Mesenchymal stem cell (in vitro differentiated cells and primary cell): ENCODE measurements at regions not wholly inside any gene's neighbourhood (a gene's known extent, or its start where the extent isn't known, plus 50 kb on each side); places are given as distances from the start of the nearest gene placed in this dataset.

Experiments
- DNase-seq: peaks from one replicate; pipeline ENCODE4 v3.0.0-alpha.2; 2013
- H2AFZ ChIP-seq: one replicate; pipeline ENCODE4 v1.6.1; 2013; ENCODE audit warnings: low read depth, mild to moderate bottlenecking, control low read depth, inconsistent platforms, low read length, moderate library complexity
- H2AK5ac ChIP-seq: 2 replicates; pipeline ENCODE4 v1.6.1; 2013; ENCODE audit warnings: low read length, moderate library complexity, mild to moderate bottlenecking, inconsistent platforms; ENCODE audit not compliant: severe bottlenecking
- H2BK120ac ChIP-seq: one replicate; pipeline ENCODE4 v1.6.1; 2013; ENCODE audit warnings: low read depth, mild to moderate bottlenecking, inconsistent platforms, low read length, moderate library complexity
- H2BK12ac ChIP-seq, 2 experiments: one replicate each; pipeline ENCODE4 v1.6.1; 2013; ENCODE audit warnings: inconsistent platforms in 2 of 2, low read length in 2 of 2, mild to moderate bottlenecking in 2 of 2, moderate library complexity in 2 of 2, control low read depth in 1 of 2
- H2BK15ac ChIP-seq: one replicate; pipeline ENCODE4 v1.6.1; 2013; ENCODE audit warnings: mild to moderate bottlenecking, low read depth, inconsistent platforms; ENCODE audit not compliant: poor library complexity, severe bottlenecking
- H2BK5ac ChIP-seq: 2 replicates; pipeline ENCODE4 v1.6.1; 2013; ENCODE audit warnings: low read depth, mild to moderate bottlenecking, low read length, control low read depth, inconsistent platforms; ENCODE audit not compliant: poor library complexity, severe bottlenecking
- H3K14ac ChIP-seq, 2 experiments: one replicate each; pipeline ENCODE4 v1.6.1; 2013; ENCODE audit warnings: inconsistent platforms in 2 of 2, low read length in 2 of 2, control low read depth in 1 of 2, mild to moderate bottlenecking in 1 of 2, moderate library complexity in 1 of 2
- H3K18ac ChIP-seq, 2 experiments: one replicate each; pipeline ENCODE4 v1.6.1; 2013; ENCODE audit warnings: inconsistent platforms in 2 of 2, low read length in 2 of 2, control low read depth in 1 of 2, low read depth in 1 of 2, mild to moderate bottlenecking in 1 of 2
- H3K23ac ChIP-seq, 2 experiments: one replicate each; pipeline ENCODE4 v1.6.1; 2013; ENCODE audit warnings: inconsistent platforms in 2 of 2, low read length in 2 of 2, mild to moderate bottlenecking in 2 of 2, moderate library complexity in 2 of 2, control low read depth in 1 of 2
- H3K27ac ChIP-seq: 2 replicates; pipeline ENCODE4 v1.5.1; 2013; ENCODE audit warnings: mild to moderate bottlenecking, moderate library complexity, low read length, control low read depth, inconsistent platforms; ENCODE audit not compliant: poor library complexity, severe bottlenecking
- H3K27me3 ChIP-seq, 2 experiments: 2 replicates each; pipeline versions ENCODE4 v1.6.1 to v1.7.0; 2013; ENCODE audit warnings: low read length in 2 of 2, mild to moderate bottlenecking in 2 of 2, moderate library complexity in 2 of 2, control low read depth in 1 of 2, inconsistent platforms in 1 of 2; ENCODE audit not compliant: control insufficient read depth in 1 of 2, insufficient read depth in 1 of 2
- H3K36me3 ChIP-seq, 2 experiments: 2 replicates each; pipeline versions ENCODE4 v1.6.1 to v1.7.0; 2013; ENCODE audit warnings: low read length in 2 of 2, control low read depth in 1 of 2, inconsistent platforms in 1 of 2, low read depth in 1 of 2, mild to moderate bottlenecking in 1 of 2; ENCODE audit not compliant: insufficient read depth in 2 of 2, control insufficient read depth in 1 of 2
- H3K4ac ChIP-seq, 2 experiments: one replicate each; pipeline ENCODE4 v1.6.1; 2013; ENCODE audit warnings: inconsistent platforms in 2 of 2, low read length in 2 of 2, mild to moderate bottlenecking in 2 of 2, moderate library complexity in 2 of 2, control low read depth in 1 of 2, low read depth in 1 of 2
- H3K4me1 ChIP-seq: 2 replicates; pipeline ENCODE4 v1.6.1; 2013; ENCODE audit warnings: low read depth, low read length, control low read depth; ENCODE audit not compliant: control insufficient read depth, insufficient read depth
- H3K4me2 ChIP-seq: 2 replicates; pipeline ENCODE4 v1.6.1; 2013; ENCODE audit warnings: low read length, mild to moderate bottlenecking, inconsistent platforms; ENCODE audit not compliant: poor library complexity, severe bottlenecking
- H3K4me3 ChIP-seq, 2 experiments: 2 replicates each; pipeline versions ENCODE4 v1.5.1 to v1.7.0; 2013; ENCODE audit warnings: low read length in 2 of 2, mild to moderate bottlenecking in 2 of 2, control low read depth in 1 of 2, low read depth in 1 of 2; ENCODE audit not compliant: insufficient read depth in 1 of 2
- H3K79me1 ChIP-seq: replicated peaks from 2 replicates; pipeline ENCODE4 v1.6.1; 2013; ENCODE audit warnings: mild to moderate bottlenecking, control low read depth, low read length, inconsistent platforms; ENCODE audit not compliant: poor library complexity, severe bottlenecking
- H3K9ac ChIP-seq: 2 replicates; pipeline ENCODE4 v1.7.0; 2013; ENCODE audit warnings: mild to moderate bottlenecking, low read length, moderate library complexity
- H3K9me3 ChIP-seq: 2 replicates; pipeline ENCODE4 v1.7.0; 2013; ENCODE audit warnings: mild to moderate bottlenecking, low read length; ENCODE audit not compliant: control insufficient read depth
- H4K8ac ChIP-seq: one replicate; pipeline ENCODE4 v1.6.1; 2013; ENCODE audit warnings: inconsistent platforms, mild to moderate bottlenecking, low read length, moderate library complexity
- H4K91ac ChIP-seq: one replicate; pipeline ENCODE4 v1.6.1; 2013; ENCODE audit warnings: mild to moderate bottlenecking, low read length, inconsistent platforms
- WGBS: methylation state at CpG from one replicate; pipeline ENCODE4 v1.1.7; 2013; ENCODE audit warnings: mixed read lengths; 5-methylcytosine and 5-hydroxymethylcytosine counted together

DNA sequence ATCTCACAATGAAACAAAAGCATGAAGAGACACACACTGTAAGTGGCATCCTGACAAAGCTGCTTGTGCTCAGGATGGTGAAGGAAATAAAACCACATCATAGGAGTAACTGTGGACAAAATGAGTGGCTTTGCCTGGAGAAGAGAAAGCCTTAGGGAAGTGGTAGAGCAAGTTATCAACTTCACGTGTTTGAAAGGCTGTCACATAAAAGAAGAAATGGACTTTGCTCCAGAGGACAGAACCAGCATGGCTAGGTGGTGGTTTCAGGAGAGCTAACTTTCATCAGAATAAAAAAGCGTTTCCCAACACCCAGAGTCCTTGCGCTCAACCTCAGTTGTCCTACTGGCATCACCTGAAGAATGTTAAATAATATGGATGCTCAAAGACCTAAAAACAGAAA, 139.9 kb downstream of the SETD4 start:
- Histone ChIP-seq H3K36me3 (no peaks in the 10 kb centered on the region), H3K9ac (no peak overlapping the region), H3K4me2 (no peak overlapping the region), H3K27ac (no peak overlapping the region), H4K91ac (no peak overlapping the region), H2BK120ac (no peak overlapping the region), H3K4me3 (no peak overlapping the region), H2BK5ac (no peak overlapping the region), H3K18ac (no peak overlapping the region), H3K79me1 (no peaks in the 10 kb centered on the region), H4K8ac (no peak overlapping the region), H3K14ac (no peak overlapping the region), H3K4ac (no peak overlapping the region), H3K9me3 (peaks cover 9% of the 10 kb centered on the region), H3K23ac (no peak overlapping the region), H2BK15ac (no peak overlapping the region), H3K4me1 (peaks cover 7% of the 10 kb centered on the region), H2AFZ (no peak overlapping the region), H2AK5ac (no peak overlapping the region), H2BK12ac (no peak overlapping the region), H3K27me3 (peaks cover 0 to 3% of the 10 kb centered on the region in 2 experiments)
- no peak for DNase-seq
- 95% methylated on average over 3 of the region's 3 CpGs for WGBS

DNA sequence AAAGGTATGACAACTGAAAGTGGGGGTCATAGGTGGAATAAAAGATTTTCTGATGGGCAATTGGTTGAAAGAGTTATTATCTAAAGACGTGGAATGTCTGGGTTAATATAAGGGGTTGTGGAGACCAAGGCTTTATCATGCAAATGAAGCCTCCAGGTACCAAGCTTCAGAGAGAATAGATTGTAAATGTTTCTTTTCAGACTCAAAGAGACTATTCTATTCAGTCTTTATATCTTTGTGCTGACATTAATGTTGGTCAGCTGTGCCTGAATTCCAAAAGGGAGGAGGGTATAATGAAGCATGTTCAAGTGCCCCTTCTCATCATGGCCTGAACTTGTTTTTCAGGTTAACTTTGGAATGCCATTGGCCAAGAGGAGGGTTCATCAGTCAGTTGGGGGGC, 145.3 kb downstream of the SETD4 start:
- H2BK12ac ChIP-seq = no peak overlapping the region
- no peaks in the 10 kb centered on the region for H3K4me1 ChIP-seq
- no peak overlapping the region for H2BK15ac ChIP-seq
- H4K91ac ChIP-seq = no peak overlapping the region
- H2BK5ac ChIP-seq = no peak overlapping the region
- H3K36me3 ChIP-seq = no peaks in the 10 kb centered on the region
- no peak overlapping the region for H4K8ac ChIP-seq
- no peak overlapping the region for H2BK120ac ChIP-seq
- no peaks in the 10 kb centered on the region for H3K79me1 ChIP-seq
- H2AK5ac ChIP-seq = no peak overlapping the region
- peaks cover 0 to 3% of the 10 kb centered on the region in 2 experiments for H3K27me3 ChIP-seq
- no peak overlapping the region for H3K4ac ChIP-seq
- no peak overlapping the region for H3K9ac ChIP-seq
- H3K23ac ChIP-seq = no peak overlapping the region
- no peak overlapping the region for H3K14ac ChIP-seq
- H3K4me2 ChIP-seq = no peak overlapping the region
- H3K9me3 ChIP-seq = peaks cover 9% of the 10 kb centered on the region
- no peak for DNase-seq
- no peak overlapping the region for H2AFZ ChIP-seq
- H3K18ac ChIP-seq = no peak overlapping the region
- no peak overlapping the region for H3K4me3 ChIP-seq
- WGBS = 93% methylated on average over 1 of the region's 1 CpG
- no peak overlapping the region for H3K27ac ChIP-seq

DNA sequence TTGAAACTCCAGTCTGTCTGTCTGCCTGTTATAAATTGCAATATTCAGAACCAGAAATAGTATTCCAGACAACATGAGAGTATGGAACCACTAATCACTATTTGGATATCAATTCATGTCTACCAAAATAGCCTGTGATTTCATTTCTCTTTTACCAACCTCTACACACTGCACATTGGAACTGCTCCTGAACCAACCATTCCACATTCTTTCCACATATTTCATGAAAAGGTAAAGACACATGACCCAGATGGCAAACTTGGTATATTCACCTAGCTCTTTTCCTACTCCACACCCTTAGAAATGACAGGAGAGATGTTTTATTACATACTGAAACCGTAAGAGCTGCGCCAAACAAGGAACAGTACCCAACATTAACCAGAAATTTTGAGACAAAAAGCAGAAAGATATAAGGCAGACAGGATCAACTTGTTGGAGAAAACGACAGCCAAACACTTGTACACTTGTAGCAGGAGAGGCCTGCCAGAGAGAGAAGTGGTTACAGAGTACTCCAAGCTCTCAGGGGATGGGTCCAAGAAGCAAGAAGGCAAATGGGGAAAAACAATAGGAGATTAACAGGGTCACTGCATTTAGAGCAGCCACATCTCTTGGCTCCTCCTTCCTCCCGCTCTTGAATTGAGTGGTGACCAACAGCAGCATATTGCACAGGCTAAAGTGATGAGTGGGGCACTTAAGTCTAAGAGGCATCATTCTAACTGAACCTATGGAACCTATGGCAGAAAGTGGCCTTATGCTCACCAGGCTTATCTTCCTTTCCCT, 148.7 kb downstream of the SETD4 start:
- H3K18ac ChIP-seq = no peak overlapping the region
- whole genome bisulfite sequencing = 84% methylated on average over 4 of the region's 4 CpGs
- no peak overlapping the region for H2AK5ac ChIP-seq

DNA sequence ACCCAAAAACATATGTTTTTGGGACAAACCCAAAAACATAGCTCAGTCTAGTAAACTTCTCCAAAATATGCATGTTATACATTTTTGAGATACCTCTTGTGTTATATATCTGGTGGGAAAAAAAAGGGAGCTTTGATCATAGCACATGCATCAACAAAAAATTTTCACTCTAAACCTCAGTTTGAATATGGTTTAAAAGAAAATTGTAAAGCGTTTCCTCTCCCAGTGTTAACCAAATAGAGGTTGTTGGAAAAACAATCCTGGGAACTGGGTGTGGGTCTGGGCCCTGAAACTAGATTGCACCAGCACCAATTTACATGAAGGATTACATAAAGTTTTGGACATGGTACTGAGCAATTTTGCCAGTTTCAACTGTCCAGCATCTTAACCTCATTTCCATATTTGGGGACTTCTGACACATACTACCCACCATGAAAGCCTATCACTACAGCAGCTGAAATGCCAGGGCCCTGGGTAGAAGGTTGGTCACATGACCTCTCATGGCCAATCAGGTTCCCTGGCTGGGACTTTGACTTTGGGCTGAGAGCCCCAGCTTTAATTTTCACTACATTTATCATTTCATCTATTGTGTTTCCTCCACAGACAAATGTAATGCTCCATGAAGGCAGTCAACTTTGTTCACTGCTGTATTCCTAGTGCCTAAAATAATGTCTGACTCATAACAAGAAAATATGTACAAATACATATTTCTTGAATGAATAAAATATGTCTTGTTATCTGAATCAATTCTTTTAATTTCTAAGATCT, 150.7 kb downstream of the SETD4 start:
- H2AK5ac ChIP-seq = no peak overlapping the region
- H4K91ac ChIP-seq = no peak overlapping the region
- no peaks in the 10 kb centered on the region for H3K27me3 ChIP-seq
- H3K18ac ChIP-seq = no peak overlapping the region
- no peaks in the 10 kb centered on the region for H3K79me1 ChIP-seq
- DNase-seq = no peak
- peaks cover 2% of the 10 kb centered on the region for H3K4me1 ChIP-seq
- H3K27ac ChIP-seq = no peak overlapping the region
- no peak overlapping the region for H3K14ac ChIP-seq
- no peak overlapping the region for H2BK120ac ChIP-seq
- no peak overlapping the region for H3K4me2 ChIP-seq
- no peak overlapping the region for H3K4me3 ChIP-seq
- no peak overlapping the region for H3K4ac ChIP-seq
- no peak overlapping the region for H2BK12ac ChIP-seq
- H2AFZ ChIP-seq = no peak overlapping the region
- WGBS = no CpG with 5 or more reads among the region's 1 CpG
- H3K9ac ChIP-seq = no peak overlapping the region
- no peak overlapping the region for H2BK5ac ChIP-seq
- no peak overlapping the region for H2BK15ac ChIP-seq
- H3K36me3 ChIP-seq = no peaks in the 10 kb centered on the region
- no peak overlapping the region for H4K8ac ChIP-seq
- no peaks in the 10 kb centered on the region for H3K9me3 ChIP-seq
- H3K23ac ChIP-seq = no peak overlapping the region

More for the DNA sequence above, 148.7 kb downstream of the SETD4 start:
- no peaks in the 10 kb centered on the region for H3K79me1 ChIP-seq
- peaks cover 2% of the 10 kb centered on the region for H3K9me3 ChIP-seq
- no peak overlapping the region for H3K14ac ChIP-seq
- H2AFZ ChIP-seq = no peak overlapping the region
- no peak overlapping the region for H3K4me3 ChIP-seq
- H3K36me3 ChIP-seq = no peaks in the 10 kb centered on the region
- H3K4me1 ChIP-seq = no peaks in the 10 kb centered on the region
- H3K9ac ChIP-seq = no peak overlapping the region
- H2BK5ac ChIP-seq = no peak overlapping the region
- H3K4me2 ChIP-seq = no peak overlapping the region
- no peak for DNase-seq
- no peak overlapping the region for H4K8ac ChIP-seq
- no peak overlapping the region for H2BK15ac ChIP-seq
- H3K27me3 ChIP-seq = no peaks in the 10 kb centered on the region
- no peak overlapping the region for H4K91ac ChIP-seq
- H3K27ac ChIP-seq = no peak overlapping the region
- no peak overlapping the region for H3K4ac ChIP-seq
- no peak overlapping the region for H2BK120ac ChIP-seq
- no peak overlapping the region for H2BK12ac ChIP-seq
- H3K23ac ChIP-seq = no peak overlapping the region
